ENCODE measurements at regions not wholly inside any gene's neighbourhood (a gene's known extent, or its start where the extent isn't known, plus 50 kb on each side); places are given as distances from the start of the nearest gene placed in this dataset.

DNA sequence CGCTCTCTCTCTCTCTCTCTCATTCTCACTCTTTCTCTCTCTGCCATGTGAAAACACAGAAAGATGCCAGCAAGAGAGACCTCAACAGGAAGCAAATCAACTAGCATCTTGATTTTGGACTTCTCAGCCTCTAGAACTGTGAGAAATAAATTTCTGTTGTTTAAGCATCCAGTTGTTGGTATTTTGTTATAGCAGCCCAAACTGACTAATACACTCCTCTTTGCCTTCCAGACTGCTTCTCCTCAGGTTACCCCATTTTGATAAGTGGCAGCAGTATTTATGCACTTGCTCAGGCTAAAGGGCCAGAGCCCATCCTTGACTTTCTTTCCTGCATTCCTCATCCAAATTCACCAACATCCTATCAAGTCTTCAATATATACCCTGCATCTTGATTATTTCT lies 76.6 kb upstream of the NANOGP8 start:
- Histone ChIP-seq H3K79me2 (no peaks in the 10 kb centered on the region), H3K9me2 (replicated peaks; ENCODE audit: insufficient read depth) (no peaks in the 10 kb centered on the region), H3K4me3 (no peak overlapping the region), H3K27me3 (no peaks in the 10 kb centered on the region), H3K9me3 (ENCODE audit: low read depth) (no peaks in the 10 kb centered on the region), H4K20me1 (ENCODE audit: insufficient read depth, poor library complexity, severe bottlenecking) (no peaks in the 10 kb centered on the region), H3K27ac (no peak overlapping the region), H3K4me1 (ENCODE audit: insufficient read depth) (no peaks in the 10 kb centered on the region), H2AFZ (no peak overlapping the region), H3K4me2 (no peak overlapping the region), H3K36me3 (replicated peaks; ENCODE audit: insufficient read depth, low read depth) (no peaks in the 10 kb centered on the region)
- 88% methylated on average over 1 of the region's 1 CpG for WGBS (ENCODE audit: low lambda C conversion rate, missing lambda C conversion rate)
- DNase-seq (ENCODE audit: low spot score): no peak
- TF ChIP-seq, protein P1, sequence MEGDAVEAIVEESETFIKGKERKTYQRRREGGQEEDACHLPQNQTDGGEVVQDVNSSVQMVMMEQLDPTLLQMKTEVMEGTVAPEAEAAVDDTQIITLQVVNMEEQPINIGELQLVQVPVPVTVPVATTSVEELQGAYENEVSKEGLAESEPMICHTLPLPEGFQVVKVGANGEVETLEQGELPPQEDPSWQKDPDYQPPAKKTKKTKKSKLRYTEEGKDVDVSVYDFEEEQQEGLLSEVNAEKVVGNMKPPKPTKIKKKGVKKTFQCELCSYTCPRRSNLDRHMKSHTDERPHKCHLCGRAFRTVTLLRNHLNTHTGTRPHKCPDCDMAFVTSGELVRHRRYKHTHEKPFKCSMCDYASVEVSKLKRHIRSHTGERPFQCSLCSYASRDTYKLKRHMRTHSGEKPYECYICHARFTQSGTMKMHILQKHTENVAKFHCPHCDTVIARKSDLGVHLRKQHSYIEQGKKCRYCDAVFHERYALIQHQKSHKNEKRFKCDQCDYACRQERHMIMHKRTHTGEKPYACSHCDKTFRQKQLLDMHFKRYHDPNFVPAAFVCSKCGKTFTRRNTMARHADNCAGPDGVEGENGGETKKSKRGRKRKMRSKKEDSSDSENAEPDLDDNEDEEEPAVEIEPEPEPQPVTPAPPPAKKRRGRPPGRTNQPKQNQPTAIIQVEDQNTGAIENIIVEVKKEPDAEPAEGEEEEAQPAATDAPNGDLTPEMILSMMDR (IDR thresholded peaks at IDR 0.05; ENCODE audit: poor library complexity): no peak
- TF ChIP-seq EZH2 (IDR thresholded peaks at IDR 0.05; ENCODE audit: borderline replicate concordance) (no peak), EZH2phosphoT487 (IDR thresholded peaks at IDR 0.05; ENCODE audit: low read depth, severe bottlenecking, unreplicated experiment) (no peak)

DNA sequence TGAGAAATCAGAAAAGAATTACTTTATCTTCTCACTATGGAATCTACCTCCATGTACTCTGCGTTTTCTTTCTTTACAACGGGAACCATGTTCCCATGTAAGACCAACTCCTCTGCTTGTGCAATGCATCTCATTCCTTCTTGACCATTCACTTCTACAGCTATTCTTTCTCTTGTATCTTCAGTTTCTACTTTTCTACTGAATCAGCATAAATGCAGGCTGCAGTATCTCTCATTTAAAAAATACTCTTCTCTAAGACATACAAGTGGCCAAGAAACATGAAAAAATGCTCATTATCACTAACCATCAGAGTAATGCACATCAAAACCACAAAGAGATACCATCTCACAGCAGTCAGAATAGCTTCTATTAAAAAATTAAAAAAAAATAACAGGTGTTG lies 74.1 kb upstream of the NANOGP8 start:
- Histone ChIP-seq H4K20me1 (ENCODE audit: insufficient read depth, poor library complexity, severe bottlenecking) (no peaks in the 10 kb centered on the region), H3K27ac (no peak overlapping the region), H3K9me3 (ENCODE audit: low read depth) (no peaks in the 10 kb centered on the region), H2AFZ (no peak overlapping the region), H3K4me2 (no peak overlapping the region), H3K4me3 (no peak overlapping the region), H3K36me3 (replicated peaks; ENCODE audit: insufficient read depth, low read depth) (no peaks in the 10 kb centered on the region), H3K27me3 (no peaks in the 10 kb centered on the region), H3K4me1 (ENCODE audit: insufficient read depth) (no peaks in the 10 kb centered on the region), H3K79me2 (no peaks in the 10 kb centered on the region), H3K9me2 (replicated peaks; ENCODE audit: insufficient read depth) (no peaks in the 10 kb centered on the region)
- no peak for DNase-seq (ENCODE audit: low spot score)
- 97% methylated on average over 2 of the region's 2 CpGs for WGBS (ENCODE audit: low lambda C conversion rate, missing lambda C conversion rate)
- TF ChIP-seq, protein P1 (IDR thresholded peaks at IDR 0.05; ENCODE audit: poor library complexity): no peak
- TF ChIP-seq EZH2phosphoT487 (IDR thresholded peaks at IDR 0.05; ENCODE audit: low read depth, severe bottlenecking, unreplicated experiment) (no peak), EZH2 (IDR thresholded peaks at IDR 0.05; ENCODE audit: borderline replicate concordance) (no peak)

DNA sequence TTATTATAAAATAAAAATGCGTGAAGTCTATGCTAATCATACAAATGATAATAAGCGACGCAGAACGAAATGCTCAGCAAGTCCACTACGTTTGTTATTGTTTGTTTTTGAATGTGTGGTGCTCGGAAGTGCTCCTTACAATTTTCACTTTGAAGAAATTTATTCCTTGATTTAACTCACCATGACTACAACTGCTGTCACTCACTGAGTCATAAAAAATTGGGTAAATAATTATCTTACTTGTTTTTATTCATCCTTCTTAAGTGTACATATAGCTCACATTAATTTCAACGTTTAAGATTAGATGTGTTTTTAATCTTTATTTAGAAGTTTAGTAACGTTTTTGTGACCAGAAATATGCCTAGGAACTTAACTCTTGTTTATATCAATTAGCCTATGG lies 66.7 kb upstream of the NANOGP8 start:
- H2AFZ ChIP-seq: no peak overlapping the region
- TF ChIP-seq EZH2 (IDR thresholded peaks at IDR 0.05; ENCODE audit: borderline replicate concordance) (no peak), EZH2phosphoT487 (IDR thresholded peaks at IDR 0.05; ENCODE audit: low read depth, severe bottlenecking, unreplicated experiment) (no peak)
- TF ChIP-seq, protein P1 (IDR thresholded peaks at IDR 0.05; ENCODE audit: poor library complexity): no peak
- no peaks in the 10 kb centered on the region for H3K79me2 ChIP-seq
- H3K9me2 ChIP-seq (replicated peaks; ENCODE audit: insufficient read depth): no peaks in the 10 kb centered on the region
- no peak overlapping the region for H3K27ac ChIP-seq
- H3K4me3 ChIP-seq: no peak overlapping the region
- H3K27me3 ChIP-seq: no peaks in the 10 kb centered on the region
- H3K36me3 ChIP-seq (replicated peaks; ENCODE audit: insufficient read depth, low read depth): no peaks in the 10 kb centered on the region
- H3K9me3 ChIP-seq (ENCODE audit: low read depth): no peaks in the 10 kb centered on the region
- no peak overlapping the region for H3K4me2 ChIP-seq
- H3K4me1 ChIP-seq (ENCODE audit: insufficient read depth): no peaks in the 10 kb centered on the region
- no peaks in the 10 kb centered on the region for H4K20me1 ChIP-seq (ENCODE audit: insufficient read depth, poor library complexity, severe bottlenecking)
- 89% methylated on average over 8 of the region's 8 CpGs for WGBS (ENCODE audit: low lambda C conversion rate, missing lambda C conversion rate)
- no peak for DNase-seq (ENCODE audit: low spot score)

DNA sequence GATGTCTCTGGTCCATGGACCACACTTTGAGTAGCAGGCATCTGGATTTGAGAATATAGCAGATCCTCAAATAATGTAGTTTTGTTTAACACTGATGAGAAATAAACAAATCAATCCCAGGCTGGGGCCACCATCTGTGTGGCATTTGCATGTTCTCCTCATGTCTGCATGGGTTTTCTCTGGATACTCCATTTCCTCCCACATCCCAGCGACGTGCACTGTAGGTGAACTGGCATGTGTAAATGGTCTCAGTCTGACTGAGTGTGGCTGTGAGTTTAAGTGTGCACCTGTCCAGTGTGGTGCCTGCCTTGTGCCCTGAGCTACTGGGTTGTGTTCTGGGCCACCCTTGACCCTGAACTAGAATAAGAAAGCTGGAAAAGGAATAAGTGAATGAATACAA lies 66.3 kb upstream of the NANOGP8 start:
- DNase-seq (ENCODE audit: low spot score): no peak
- H3K4me1 ChIP-seq (ENCODE audit: insufficient read depth): no peaks in the 10 kb centered on the region
- TF ChIP-seq, protein P1 (IDR thresholded peaks at IDR 0.05; ENCODE audit: poor library complexity): no peak
- TF ChIP-seq EZH2 (IDR thresholded peaks at IDR 0.05; ENCODE audit: borderline replicate concordance) (no peak), EZH2phosphoT487 (IDR thresholded peaks at IDR 0.05; ENCODE audit: low read depth, severe bottlenecking, unreplicated experiment) (no peak)
- no peak overlapping the region for H3K27ac ChIP-seq
- no peaks in the 10 kb centered on the region for H3K79me2 ChIP-seq
- H3K9me3 ChIP-seq (ENCODE audit: low read depth): no peaks in the 10 kb centered on the region
- 93% methylated on average over 2 of the region's 2 CpGs for WGBS (ENCODE audit: low lambda C conversion rate, missing lambda C conversion rate)
- H2AFZ ChIP-seq: no peak overlapping the region
- no peaks in the 10 kb centered on the region for H3K9me2 ChIP-seq (replicated peaks; ENCODE audit: insufficient read depth)
- H3K4me3 ChIP-seq: no peak overlapping the region
- no peak overlapping the region for H3K4me2 ChIP-seq
- no peaks in the 10 kb centered on the region for H4K20me1 ChIP-seq (ENCODE audit: insufficient read depth, poor library complexity, severe bottlenecking)
- H3K36me3 ChIP-seq (replicated peaks; ENCODE audit: insufficient read depth, low read depth): no peaks in the 10 kb centered on the region
- no peaks in the 10 kb centered on the region for H3K27me3 ChIP-seq
